ENCODE measurements at regions not wholly inside any gene's neighbourhood (a gene's known extent, or its start where the extent isn't known, plus 50 kb on each side); places are given as distances from the start of the nearest gene placed in this dataset.

DNA sequence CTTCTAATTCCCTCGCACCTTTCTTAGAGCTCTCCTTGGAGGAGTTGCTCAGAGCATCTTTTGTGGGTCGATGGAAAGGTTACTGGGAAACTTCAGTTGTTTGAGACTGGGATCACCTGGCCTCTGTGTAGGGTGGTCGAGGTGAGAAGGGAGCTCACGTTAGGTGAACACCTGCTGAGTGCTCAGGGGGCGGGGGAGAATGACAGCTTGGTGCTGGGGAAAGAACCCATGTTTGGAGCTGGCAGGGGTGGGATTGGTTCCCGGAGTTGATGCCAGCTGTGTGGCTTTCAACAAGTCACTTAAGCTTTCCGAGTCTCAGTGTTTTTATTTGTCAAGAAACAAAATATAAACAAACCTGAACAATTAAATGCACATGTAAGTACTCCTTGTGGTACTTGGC, 122.3 kb downstream of the GLI2 start:
- no peak for TF ChIP-seq GATA2 (IDR thresholded peaks at IDR 0.05; ENCODE audit: low read depth, low read length)
- no peak for TF ChIP-seq GATA3 (IDR thresholded peaks at IDR 0.05; ENCODE audit: low read depth, low read length)

DNA sequence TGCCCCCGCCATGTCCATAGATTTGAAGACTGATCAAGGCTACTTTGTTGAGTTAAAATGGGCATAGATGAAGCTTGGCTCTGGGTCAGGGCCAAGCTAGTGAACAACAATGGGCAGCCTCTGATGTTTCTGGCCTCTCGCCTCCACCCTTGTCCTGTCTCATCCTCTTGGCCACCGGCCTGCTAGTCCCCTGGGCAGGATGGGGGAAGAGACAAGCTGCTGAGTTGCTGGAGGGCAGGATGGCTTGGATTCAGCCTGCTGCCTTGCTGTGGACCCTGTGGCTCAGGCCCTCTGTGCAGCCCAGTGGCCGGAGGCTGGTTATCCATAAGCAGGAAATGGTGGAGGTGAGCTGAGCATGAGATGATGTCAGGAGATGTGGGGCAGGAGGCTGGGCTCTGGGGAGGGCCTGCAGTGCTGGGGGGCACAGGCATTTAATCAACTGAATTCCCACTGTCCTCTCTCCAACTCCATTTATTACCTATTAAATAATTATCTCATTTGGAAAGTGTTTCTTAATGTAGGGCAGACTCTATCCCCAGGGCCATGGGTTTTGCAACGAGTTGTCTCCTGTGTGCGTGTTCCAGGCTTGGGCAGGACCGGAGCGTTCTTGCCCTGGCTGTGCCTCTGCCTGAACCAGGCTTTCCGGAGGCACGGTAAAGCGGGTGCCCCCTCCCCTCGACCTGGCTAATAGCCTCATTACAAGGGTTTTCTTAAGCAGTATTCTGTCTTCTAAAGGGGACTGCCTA, 122.9 kb downstream of the GLI2 start:
- TF ChIP-seq GATA3 (IDR thresholded peaks at IDR 0.05; ENCODE audit: low read depth, low read length) (no peak), GATA2 (IDR thresholded peaks at IDR 0.05; ENCODE audit: low read depth, low read length) (no peak)

DNA sequence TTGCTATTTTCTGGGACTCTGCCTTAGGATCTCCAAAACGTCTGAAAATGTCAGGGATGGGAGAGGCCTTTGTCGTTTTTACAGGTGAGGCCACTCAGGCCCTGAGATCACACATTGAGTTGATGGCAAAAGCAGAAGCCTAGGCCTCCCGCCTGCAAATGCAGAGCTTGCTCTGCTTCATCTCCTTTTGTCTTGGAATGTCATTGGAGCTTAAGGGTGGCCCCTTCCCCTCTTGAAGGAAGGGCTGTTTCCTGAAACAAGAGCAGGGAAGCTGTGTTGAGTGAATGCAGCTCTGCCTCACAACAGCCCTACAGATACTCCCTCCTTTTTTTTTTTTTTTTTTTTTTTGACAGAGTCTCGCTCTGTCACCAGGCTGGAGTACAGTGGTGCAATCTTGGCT, 123.5 kb downstream of the GLI2 start:
- TF ChIP-seq GATA3 (IDR thresholded peaks at IDR 0.05; ENCODE audit: low read depth, low read length) (no peak), GATA2 (IDR thresholded peaks at IDR 0.05; ENCODE audit: low read depth, low read length) (no peak)

DNA sequence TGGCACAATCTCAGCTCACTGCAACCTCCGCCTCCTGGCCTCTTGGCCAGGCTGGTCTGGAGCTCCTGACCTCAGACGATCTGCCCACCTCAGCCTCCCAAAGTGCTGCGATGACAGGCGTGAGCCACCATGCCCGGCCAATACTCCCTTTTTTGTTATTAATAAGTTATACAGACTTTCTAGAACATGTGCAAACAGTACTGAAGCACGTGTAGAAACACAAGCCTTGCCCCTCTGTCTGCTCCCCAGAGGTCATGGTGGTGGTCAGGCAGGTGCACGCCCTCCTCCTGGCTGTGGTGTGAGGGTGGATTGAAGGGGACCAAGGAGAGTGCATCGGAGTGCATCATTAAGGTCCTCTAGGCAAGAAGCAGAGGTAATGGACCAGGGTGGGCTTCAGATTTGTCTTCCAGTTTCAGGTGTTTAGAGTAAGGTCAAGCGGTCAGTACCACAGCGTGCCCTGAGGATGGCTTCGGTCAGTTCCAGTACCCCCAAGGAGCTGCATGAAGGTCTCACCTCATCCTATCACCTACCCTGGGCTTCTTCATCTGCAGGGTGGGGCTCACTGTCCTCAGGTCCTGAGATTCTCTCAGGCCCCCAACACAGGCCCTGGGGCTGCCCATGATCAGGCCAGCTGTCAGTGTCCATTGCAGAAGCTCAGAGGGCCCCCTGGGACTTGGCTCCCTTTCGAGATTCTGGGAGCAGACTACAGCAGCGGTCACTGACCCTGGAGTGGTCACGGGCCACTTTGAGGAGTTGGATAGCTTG, 124.3 kb downstream of the GLI2 start:
- TF ChIP-seq GATA2 (IDR thresholded peaks at IDR 0.05; ENCODE audit: low read depth, low read length) (no peak), GATA3 (IDR thresholded peaks at IDR 0.05; ENCODE audit: low read depth, low read length) (no peak)

DNA sequence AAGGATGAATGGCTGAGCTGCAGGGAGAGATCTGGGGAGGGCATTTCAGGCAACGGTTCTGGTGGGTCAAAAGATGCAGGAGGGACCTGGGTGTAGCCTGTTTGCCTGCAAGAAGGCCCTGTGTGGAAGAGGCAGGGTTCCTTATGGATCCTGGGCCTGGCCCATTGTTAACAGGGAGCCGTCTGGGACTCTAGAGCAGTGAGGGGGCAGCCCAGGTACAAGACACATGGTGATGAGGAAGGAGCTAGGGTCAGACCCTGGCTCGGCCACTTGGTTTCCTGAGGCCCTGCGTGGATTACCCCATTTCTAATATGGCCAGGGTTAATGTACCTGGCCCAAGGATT, 124.9 kb downstream of the GLI2 start:
- TF ChIP-seq GATA2 (IDR thresholded peaks at IDR 0.05; ENCODE audit: low read depth, low read length) (no peak), GATA3 (IDR thresholded peaks at IDR 0.05; ENCODE audit: low read depth, low read length) (no peak)

DNA sequence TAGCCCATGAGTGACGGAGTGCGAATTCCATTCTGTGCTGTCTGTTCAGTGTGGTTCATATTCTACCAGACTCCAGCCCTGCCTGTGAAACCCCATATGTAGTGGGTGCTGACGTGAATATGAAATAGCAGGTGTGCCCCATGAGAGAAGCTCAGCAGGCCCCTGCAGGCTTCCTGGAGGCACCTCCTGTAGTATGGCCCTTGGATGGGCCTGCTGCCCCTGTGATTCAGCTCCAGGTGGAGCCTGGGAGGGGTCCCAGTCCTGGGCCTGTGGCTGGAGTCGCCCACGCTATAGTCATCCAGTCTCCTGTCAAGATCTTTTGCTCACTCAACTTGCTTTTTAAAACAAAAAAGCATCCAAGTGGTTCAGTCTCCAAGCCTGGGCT, 125.5 kb downstream of the GLI2 start:
- TF ChIP-seq GATA3 (IDR thresholded peaks at IDR 0.05; ENCODE audit: low read depth, low read length) (no peak), GATA2 (IDR thresholded peaks at IDR 0.05; ENCODE audit: low read depth, low read length) (no peak)

DNA sequence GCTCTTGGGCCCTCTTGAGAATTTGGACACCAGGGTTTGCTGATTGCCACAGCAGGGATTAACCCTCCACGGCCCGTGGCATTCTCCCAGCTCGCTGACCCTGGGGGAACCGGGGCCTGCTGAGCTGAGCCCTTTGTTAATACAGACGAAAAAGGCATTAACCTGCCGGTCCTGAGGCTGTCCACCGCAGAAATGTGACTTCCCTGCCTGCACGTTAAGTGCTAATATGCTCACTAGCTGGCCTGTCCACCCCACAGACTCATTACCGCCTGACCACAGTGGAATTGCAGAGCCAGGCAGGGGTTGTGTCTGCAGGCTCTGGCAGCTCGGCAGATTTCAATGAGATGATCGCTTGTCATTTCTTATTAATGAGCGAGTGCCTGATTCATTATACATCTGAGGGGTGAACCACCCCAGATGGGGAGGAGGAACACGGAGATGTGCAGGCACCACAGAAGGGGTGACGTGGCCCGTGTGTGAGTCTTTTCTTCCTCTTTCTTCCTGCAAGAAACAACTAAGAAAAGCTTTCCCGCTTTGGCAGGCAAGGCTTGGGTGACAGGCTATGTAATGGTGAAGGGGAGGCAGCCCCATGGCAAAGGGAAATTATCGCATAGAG, 126.0 kb downstream of the GLI2 start:
- no peak for TF ChIP-seq GATA3 (IDR thresholded peaks at IDR 0.05; ENCODE audit: low read depth, low read length)

DNA sequence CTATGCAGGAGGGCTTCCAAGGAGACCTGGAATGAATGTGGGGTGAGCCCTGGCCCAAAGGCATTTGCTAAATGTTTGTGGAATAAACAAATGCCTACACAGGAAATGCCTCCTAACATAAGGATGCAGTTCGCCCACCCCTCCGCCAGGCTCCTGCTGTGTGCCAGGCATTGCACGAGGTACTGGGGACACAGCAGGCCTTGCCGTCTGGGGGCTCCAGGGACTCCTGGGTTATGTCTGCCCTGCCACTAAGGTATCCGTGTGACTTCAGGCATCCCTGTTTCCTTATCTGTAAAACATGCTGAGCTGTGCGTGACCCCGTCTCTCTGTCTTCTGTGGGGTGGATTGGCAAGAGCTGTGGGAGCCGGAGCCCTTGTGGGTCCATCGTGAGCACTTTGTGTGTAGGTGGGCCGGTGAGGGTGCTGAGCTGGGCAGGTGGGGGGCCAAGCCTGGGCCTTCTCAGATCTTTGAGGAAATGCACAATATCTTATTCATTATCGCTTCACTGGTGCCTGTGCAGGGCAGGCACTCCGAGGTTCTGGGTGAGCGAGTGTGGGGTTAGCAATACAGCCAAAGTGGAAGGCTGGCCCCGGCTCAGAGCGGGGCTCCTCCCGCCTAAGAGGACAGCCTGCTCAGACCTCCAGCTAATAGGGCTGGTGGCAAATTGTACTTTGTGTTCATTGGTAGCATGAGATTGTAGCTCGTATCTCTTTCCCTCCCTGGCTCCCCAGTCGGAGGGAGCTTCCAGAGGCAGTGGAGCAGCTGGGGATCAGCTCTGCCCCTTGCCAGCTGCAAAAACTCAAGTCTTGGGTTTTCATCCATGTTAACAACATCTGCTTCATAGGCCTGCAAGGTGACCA, 126.8 kb downstream of the GLI2 start:
- TF ChIP-seq GATA2 (IDR thresholded peaks at IDR 0.05; ENCODE audit: low read depth, low read length) (no peak), GATA3 (IDR thresholded peaks at IDR 0.05; ENCODE audit: low read depth, low read length) (no peak)

DNA sequence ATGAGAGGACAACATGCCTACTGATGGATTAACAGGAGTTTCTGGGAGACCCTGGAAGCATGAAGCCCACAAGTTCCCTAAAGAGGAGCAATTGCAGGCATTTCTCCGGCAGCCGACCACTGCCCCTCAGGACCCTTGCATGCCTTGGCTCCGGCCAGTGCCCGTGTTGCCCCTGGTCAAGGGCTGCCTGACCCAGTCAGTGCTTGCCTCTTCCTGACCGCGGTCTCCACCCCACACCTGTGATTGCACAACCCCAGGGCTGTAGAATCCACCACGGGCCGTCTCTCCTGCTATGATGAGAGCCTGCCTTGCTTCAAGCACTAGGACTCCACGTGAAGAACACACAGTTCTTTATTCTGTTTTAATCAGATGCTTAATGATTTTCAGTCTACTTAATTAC, 127.5 kb downstream of the GLI2 start:
- no peak for TF ChIP-seq GATA3 (IDR thresholded peaks at IDR 0.05; ENCODE audit: low read depth, low read length)

DNA sequence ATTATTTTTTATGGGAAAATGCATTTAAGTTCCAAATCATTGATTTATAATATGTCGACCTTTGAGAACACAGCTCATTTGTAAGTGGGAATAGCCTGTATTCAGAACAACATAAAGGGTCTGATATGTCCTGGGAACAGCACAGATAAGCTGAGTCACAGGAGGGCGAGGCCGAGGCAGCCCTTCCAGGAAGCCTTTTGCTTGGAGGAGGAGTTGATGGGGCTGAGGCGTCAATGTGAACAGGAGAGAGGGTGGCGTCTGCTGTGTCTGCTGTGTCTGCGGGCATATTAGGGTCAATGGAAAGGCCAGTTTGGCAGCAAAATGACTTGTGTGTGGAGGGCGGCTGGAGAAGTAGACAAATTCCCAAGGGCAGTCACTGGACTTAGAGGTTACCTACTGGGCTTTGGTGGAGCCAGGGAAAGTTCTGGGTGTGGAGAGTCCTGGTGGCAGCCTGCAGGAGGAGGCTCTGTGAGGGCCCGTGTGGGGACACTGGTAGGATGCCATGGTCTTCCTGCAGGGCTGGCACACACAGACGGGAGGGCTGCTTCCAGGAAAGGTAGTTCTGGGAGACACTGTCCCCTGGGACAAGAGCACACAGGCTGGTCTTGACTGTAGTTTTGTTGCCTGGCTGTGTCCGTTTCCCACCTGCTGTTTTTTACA, 128.1 kb downstream of the GLI2 start:
- TF ChIP-seq GATA3 (IDR thresholded peaks at IDR 0.05; ENCODE audit: low read depth, low read length): no peak

DNA sequence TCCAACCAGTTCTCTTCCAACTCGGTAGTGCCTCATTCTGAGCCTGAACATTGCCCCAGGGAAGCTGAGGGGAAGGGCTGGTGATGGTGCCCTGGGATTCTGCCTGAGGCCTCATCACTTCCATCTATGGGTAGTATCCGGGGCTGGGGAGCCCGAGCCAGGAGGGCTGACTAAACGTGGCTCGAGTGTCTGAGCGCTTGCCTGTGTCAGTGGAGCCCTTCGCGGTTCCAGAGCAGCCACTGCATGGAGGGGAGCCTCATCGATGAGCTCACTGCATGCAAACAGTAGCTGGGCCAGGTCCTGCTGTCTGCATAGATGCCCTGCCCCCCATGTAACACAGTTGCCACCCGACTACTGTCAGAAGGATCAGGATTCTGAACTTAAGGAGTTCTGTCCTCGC, 129.3 kb downstream of the GLI2 start:
- TF ChIP-seq GATA3 (IDR thresholded peaks at IDR 0.05; ENCODE audit: low read depth, low read length) (no peak), GATA2 (IDR thresholded peaks at IDR 0.05; ENCODE audit: low read depth, low read length) (no peak)

DNA sequence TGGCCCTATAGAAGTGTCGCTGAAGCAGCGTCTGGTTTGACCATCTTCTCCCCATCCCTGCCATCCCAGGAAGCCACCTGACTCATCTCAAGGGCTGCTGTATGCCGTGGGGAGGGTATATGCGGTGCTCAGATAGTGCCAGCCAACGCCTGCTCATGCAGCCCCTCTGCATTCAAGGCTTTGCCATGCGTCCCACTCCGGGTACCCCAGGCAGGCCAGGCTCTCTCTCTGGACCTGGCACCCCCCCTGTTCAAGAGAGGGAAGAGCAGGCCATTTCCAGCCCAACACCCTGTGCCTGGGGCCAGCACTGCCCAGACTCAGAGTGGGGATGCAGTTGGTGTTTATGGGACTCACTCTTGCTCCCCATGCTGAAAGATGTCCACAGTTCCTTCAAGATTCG, 130.0 kb downstream of the GLI2 start:
- TF ChIP-seq GATA3 (IDR thresholded peaks at IDR 0.05; ENCODE audit: low read depth, low read length): no peak
- no peak for TF ChIP-seq GATA2 (IDR thresholded peaks at IDR 0.05; ENCODE audit: low read depth, low read length)

DNA sequence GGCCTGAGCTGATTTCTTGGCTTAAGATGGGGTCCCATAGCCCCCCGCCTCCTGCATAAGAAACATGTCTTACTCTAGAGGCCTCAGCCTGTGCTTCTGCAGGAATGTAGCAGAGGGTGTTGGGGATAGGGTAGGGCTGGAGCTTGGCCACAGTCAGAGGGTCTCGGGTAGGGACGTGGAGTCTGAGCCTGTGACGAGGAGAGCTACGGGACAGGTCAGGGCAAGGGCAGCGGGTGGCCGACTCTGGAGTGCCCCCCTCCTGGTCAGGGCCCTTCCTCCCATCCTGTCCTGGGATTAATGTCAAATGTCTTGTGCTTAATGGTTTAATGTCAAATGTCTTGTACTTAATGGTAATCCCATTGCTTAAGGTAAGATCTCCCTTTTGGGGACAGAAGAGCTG, 130.4 kb downstream of the GLI2 start:
- no peak for TF ChIP-seq GATA2 (IDR thresholded peaks at IDR 0.05; ENCODE audit: low read depth, low read length)

All from SH-SY5Y (cell line).